ENCODE measurements at regions not wholly inside any gene's neighbourhood (a gene's known extent, or its start where the extent isn't known, plus 50 kb on each side); places are given as distances from the start of the nearest gene placed in this dataset.

- TF ChIP-seq EP300 (IDR thresholded peaks at IDR 0.05; ENCODE audit: low read depth) (no peak), CTCF (IDR thresholded peaks at IDR 0.05) (no peak), POLR2AphosphoS5 (IDR thresholded peaks at IDR 0.05) (no peak), POLR2A (IDR thresholded peaks at IDR 0.05) (no peak)
These were observed 102.3 kb downstream of the NPIPB11 start for GRCh38 chr16:29304251-29304650.

Data from transverse colon (tissue), 4 donors.